ENCODE measurements at regions not wholly inside any gene's neighbourhood (a gene's known extent, or its start where the extent isn't known, plus 50 kb on each side); places are given as distances from the start of the nearest gene placed in this dataset.

GRCh38 chr2:66253066-66253465 lies 181.9 kb upstream of the MEIS1 start:
- TF ChIP-seq POLR2AphosphoS5 (IDR thresholded peaks at IDR 0.05) (no peak), POLR2A (IDR thresholded peaks at IDR 0.05) (no peak)
- TF ChIP-seq, protein P1, sequence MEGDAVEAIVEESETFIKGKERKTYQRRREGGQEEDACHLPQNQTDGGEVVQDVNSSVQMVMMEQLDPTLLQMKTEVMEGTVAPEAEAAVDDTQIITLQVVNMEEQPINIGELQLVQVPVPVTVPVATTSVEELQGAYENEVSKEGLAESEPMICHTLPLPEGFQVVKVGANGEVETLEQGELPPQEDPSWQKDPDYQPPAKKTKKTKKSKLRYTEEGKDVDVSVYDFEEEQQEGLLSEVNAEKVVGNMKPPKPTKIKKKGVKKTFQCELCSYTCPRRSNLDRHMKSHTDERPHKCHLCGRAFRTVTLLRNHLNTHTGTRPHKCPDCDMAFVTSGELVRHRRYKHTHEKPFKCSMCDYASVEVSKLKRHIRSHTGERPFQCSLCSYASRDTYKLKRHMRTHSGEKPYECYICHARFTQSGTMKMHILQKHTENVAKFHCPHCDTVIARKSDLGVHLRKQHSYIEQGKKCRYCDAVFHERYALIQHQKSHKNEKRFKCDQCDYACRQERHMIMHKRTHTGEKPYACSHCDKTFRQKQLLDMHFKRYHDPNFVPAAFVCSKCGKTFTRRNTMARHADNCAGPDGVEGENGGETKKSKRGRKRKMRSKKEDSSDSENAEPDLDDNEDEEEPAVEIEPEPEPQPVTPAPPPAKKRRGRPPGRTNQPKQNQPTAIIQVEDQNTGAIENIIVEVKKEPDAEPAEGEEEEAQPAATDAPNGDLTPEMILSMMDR (IDR thresholded peaks at IDR 0.05): no peak

Measured in gastroesophageal sphincter (tissue), 3 donors.